Nephron (organoid): ENCODE measurements at regions not wholly inside any gene's neighbourhood (a gene's known extent, or its start where the extent isn't known, plus 50 kb on each side); places are given as distances from the start of the nearest gene placed in this dataset.

Experiments
- H3K27ac Mint-ChIP-seq, 3 experiments: 2 replicates each; pipeline ENCODE4 v1.8.0; 2020; ENCODE audit warnings: mixed read lengths in 3 of 3, mild to moderate bottlenecking in 2 of 3, moderate library complexity in 1 of 3
- H3K27me3 Mint-ChIP-seq: 2 replicates; pipeline ENCODE4 v1.8.0; 2021; ENCODE audit warnings: low read depth, mild to moderate bottlenecking, moderate library complexity, mixed read lengths
- H3K36me3 Mint-ChIP-seq: 2 replicates; pipeline ENCODE4 v1.8.0; 2020; ENCODE audit warnings: low read depth, mixed read lengths
- H3K4me1 Mint-ChIP-seq: 2 replicates; pipeline ENCODE4 v1.8.0; 2020; ENCODE audit warnings: mixed read lengths
- H3K4me3 Mint-ChIP-seq, 3 experiments: 2 replicates each; pipeline ENCODE4 v1.8.0; 2020; ENCODE audit warnings: mild to moderate bottlenecking in 3 of 3, mixed read lengths in 3 of 3, moderate library complexity in 2 of 3
- H3K9me3 Mint-ChIP-seq: 2 replicates; pipeline ENCODE4 v1.8.0; 2020; ENCODE audit warnings: mixed read lengths
- CTCF ChIP-seq, 3 experiments: fragments of 200-600 bp; sonication (generic); IDR thresholded peaks; one replicate each; pipeline ENCODE4 v1.5.0; 2021; ENCODE audit warnings: antibody characterized with exemption in 3 of 3; ENCODE audit not compliant: unreplicated experiment in 3 of 3

DNA sequence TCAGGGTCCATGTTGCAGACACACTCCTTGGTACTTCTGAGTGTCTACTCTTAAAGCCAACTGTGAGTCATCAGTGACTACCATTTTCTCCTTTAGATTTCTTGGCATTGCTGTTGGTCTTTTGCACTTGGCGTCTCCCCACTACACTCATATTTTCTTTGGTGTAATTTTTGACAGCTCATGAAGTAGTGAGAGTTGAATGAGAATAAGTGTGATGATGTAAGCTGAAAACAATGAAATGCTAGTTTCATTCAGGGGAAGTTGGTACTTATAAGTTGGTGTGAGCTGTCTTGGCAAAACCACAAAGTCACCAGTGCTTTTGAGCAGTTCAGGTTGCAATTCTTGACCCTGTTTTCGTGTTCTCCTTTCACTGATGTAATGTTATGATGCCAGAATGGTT, 142.9 kb upstream of the ARX start:
- H3K27ac Mint-ChIP-seq: no peak overlapping the region
- no peak for TF ChIP-seq CTCF (IDR thresholded peaks at IDR 0.05; ENCODE audit: unreplicated experiment in 3 of 3)
- peaks cover 20% of the 10 kb centered on the region for H3K4me1 Mint-ChIP-seq
- no peak overlapping the region for H3K4me3 Mint-ChIP-seq
- H3K9me3 Mint-ChIP-seq: no peaks in the 10 kb centered on the region
- no peaks in the 10 kb centered on the region for H3K27me3 Mint-ChIP-seq
- H3K36me3 Mint-ChIP-seq: no peaks in the 10 kb centered on the region

GRCh38 chrX:25156832-25157231, 141.1 kb upstream of the ARX start:
- TF ChIP-seq CTCF (IDR thresholded peaks at IDR 0.05; ENCODE audit: unreplicated experiment in 3 of 3): no peak
- no peak overlapping the region for H3K4me3 Mint-ChIP-seq
- no peaks in the 10 kb centered on the region for H3K27me3 Mint-ChIP-seq

GRCh38 chrX:25156323-25156722, 140.6 kb upstream of the ARX start:
- H3K36me3 Mint-ChIP-seq: no peaks in the 10 kb centered on the region
- TF ChIP-seq CTCF (IDR thresholded peaks at IDR 0.05; ENCODE audit: unreplicated experiment in 3 of 3): no peak
- H3K27ac Mint-ChIP-seq: peak overlapping the region in 1 of 3 experiments; percentile 15
- H3K9me3 Mint-ChIP-seq: no peaks in the 10 kb centered on the region
- no peak overlapping the region for H3K4me3 Mint-ChIP-seq
- no peaks in the 10 kb centered on the region for H3K27me3 Mint-ChIP-seq
- peaks cover 14% of the 10 kb centered on the region for H3K4me1 Mint-ChIP-seq

More at GRCh38 chrX:25156832-25157231, 141.1 kb upstream of the ARX start:
- Mint-ChIP-seq H3K9me3 (no peaks in the 10 kb centered on the region), H3K27ac (peak overlapping the region in 1 of 3 experiments; percentile 15), H3K36me3 (no peaks in the 10 kb centered on the region), H3K4me1 (peaks cover 14% of the 10 kb centered on the region)

DNA sequence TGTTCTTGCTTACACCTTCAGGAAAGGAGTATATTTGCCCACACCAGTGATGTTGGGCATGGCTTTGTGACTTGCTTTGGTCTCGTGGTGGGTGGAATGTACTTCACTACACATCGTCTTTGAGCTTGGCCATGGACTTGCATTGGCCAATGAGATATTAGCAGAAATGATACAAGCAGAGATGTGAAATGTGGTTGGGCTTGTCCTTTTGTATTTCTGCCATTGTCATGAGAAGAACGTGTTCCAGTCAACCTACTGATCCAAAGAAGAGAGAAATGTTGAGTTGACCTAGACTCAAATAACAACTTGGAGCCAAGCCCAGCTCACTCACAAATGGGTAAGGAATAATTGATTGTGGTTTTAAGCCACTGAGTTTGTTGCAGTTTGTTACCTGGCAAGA, 138.4 kb upstream of the ARX start:
- no peak for TF ChIP-seq CTCF (IDR thresholded peaks at IDR 0.05; ENCODE audit: unreplicated experiment in 3 of 3)
- Mint-ChIP-seq H3K36me3 (no peaks in the 10 kb centered on the region), H3K4me1 (peaks cover 14% of the 10 kb centered on the region), H3K27ac (no peak overlapping the region), H3K4me3 (no peak overlapping the region), H3K9me3 (no peaks in the 10 kb centered on the region), H3K27me3 (peaks cover under 1% of the 10 kb centered on the region)

- no peak for TF ChIP-seq CTCF (IDR thresholded peaks at IDR 0.05; ENCODE audit: unreplicated experiment in 3 of 3)
- Mint-ChIP-seq H3K4me3 (no peak overlapping the region), H3K36me3 (no peaks in the 10 kb centered on the region)
These were observed 136.0 kb upstream of the ARX start for GRCh38 chrX:25151749-25152148.

DNA sequence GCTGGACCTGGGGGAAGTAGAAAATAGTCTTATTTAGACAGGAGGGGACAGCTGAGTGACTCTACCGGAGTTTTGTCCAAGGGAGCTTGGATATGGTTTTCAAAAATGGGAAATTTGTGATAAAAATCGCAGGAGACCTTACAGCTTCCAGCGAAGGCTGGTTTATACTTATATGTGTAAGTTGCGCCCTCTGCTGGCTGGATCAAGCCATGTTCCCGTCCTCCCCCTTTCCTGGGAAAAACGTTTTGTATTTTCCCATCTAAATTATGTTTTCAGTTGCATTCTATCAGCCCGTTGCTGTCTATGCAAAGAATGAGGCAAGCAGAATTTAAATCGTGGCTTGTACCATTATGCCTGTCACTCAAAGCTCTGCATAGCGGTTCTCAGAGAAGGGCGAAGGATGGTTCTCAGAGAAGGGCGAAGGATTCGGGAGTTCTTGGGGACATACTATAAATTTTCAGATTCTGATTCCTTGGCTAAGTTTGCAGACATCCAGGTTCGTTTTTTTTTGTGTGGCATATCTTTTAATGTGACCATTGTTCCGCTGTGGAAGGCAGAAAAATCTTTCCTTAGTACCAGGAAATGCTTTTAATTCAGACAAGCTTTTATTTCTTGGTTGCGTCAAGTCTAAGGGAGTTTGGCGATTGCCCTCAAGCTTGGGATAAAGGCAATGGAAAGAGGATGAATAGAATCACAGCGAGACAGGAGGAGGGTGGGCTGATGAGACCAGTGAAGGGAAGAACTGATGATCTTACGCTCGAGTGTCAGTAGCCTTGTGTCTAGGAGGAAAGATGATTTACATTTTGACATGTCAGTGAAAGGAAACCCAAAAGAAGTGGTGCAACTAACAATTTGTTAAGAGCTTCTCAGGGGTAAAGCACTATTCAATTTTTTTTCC, 128.5 kb upstream of the ARX start:
- Mint-ChIP-seq H3K4me3 (peak overlapping the region; percentile 51 to 75 (median 72)), H3K9me3 (no peaks in the 10 kb centered on the region), H3K4me1 (peaks cover 14% of the 10 kb centered on the region), H3K27ac (peak overlapping the region in 2 of 3 experiments; percentile 31 to 44), H3K27me3 (peaks cover 31% of the 10 kb centered on the region), H3K36me3 (no peaks in the 10 kb centered on the region)
- peak; percentile 88 to 93 (median 91) for TF ChIP-seq CTCF (IDR thresholded peaks at IDR 0.05; ENCODE audit: unreplicated experiment in 3 of 3)

More at GRCh38 chrX:25151749-25152148, 136.0 kb upstream of the ARX start:
- Mint-ChIP-seq H3K27ac (no peak overlapping the region), H3K27me3 (peaks cover 8% of the 10 kb centered on the region), H3K9me3 (no peaks in the 10 kb centered on the region), H3K4me1 (peaks cover 6% of the 10 kb centered on the region)
